B cell (primary cell): ENCODE measurements at regions not wholly inside any gene's neighbourhood (a gene's known extent, or its start where the extent isn't known, plus 50 kb on each side); places are given as distances from the start of the nearest gene placed in this dataset.

Experiments used
- ATAC-seq: fragments of 200-7000 bp; cut with Tn5 transposase; one replicate; pipeline ENCODE4 v1.10.0; 2021; ENCODE audit warnings: low read depth, mild to moderate bottlenecking, moderate number of reproducible peaks, moderate library complexity
- CTCF ChIA-PET: fragments of 350-600 bp; sonication (Branson Sonifier 250); formaldehyde crosslinking; loops from one replicate; lab custom pipeline; 2021; ENCODE audit warnings: antibody characterized with exemption, inconsistent platforms; lab: Charles Lee
- POLR2A ChIA-PET: fragments of 350-600 bp; sonication (Branson Sonifier 250); formaldehyde crosslinking; loops from one replicate; lab custom pipeline; 2021; ENCODE audit warnings: antibody characterized with exemption; lab: Charles Lee
- DNase-seq: peaks from one replicate; pipeline ENCODE4 v3.0.0; 2013
- H2AFZ ChIP-seq: 2 replicates; pipeline ENCODE4 v1.6.1; 2012; ENCODE audit warnings: mild to moderate bottlenecking, low read depth, low read length; ENCODE audit not compliant: insufficient read depth, poor library complexity, severe bottlenecking
- H3K27ac ChIP-seq, 2 donors: 1 replicate in 1 of 2; 2 replicates in 1 of 2; pipeline ENCODE4 v1.5.1; 2012 to 2013; ENCODE audit warnings: low read length in 2 of 2, mild to moderate bottlenecking in 2 of 2, moderate library complexity in 1 of 2
- H3K27me3 ChIP-seq, 4 experiments: fragments of 200-600 bp in 1 of 4; sonication (generic) in 1 of 4; replicated peaks in 1 of 4; 1 replicate in 2 of 4; 2 replicates in 2 of 4; pipeline versions ENCODE4 v1.6.1 to v1.7.0; 2013 to 2016; ENCODE audit warnings: low read length in 3 of 4, mild to moderate bottlenecking in 2 of 4, mixed read lengths in 1 of 4, moderate library complexity in 1 of 4; ENCODE audit not compliant: insufficient read depth in 4 of 4, control insufficient read depth in 3 of 4; ENCODE audit errors: control extremely low read depth in 1 of 4
- H3K36me3 ChIP-seq, 2 experiments: replicated peaks in 1 of 2; 1 replicate in 1 of 2; 2 replicates in 1 of 2; pipeline versions ENCODE4 v1.6.1 to v1.7.1; 2013; ENCODE audit warnings: low read length in 1 of 2; ENCODE audit not compliant: insufficient read depth in 2 of 2, control insufficient read depth in 1 of 2; ENCODE audit errors: control extremely low read depth in 1 of 2, extremely low read depth in 1 of 2
- H3K4me1 ChIP-seq, 2 donors: fragments of 200-600 bp in 1 of 2; sonication (generic) in 1 of 2; 1 replicate in 1 of 2; 2 replicates in 1 of 2; pipeline versions ENCODE4 v1.5.1 to v1.6.1; 2013 to 2017; ENCODE audit warnings: low read length in 2 of 2; ENCODE audit not compliant: control insufficient read depth in 2 of 2, insufficient read depth in 2 of 2
- H3K4me2 ChIP-seq: replicated peaks from 2 replicates; pipeline ENCODE3; 2012; ENCODE audit warnings: mild to moderate bottlenecking, low read depth, low read length; ENCODE audit not compliant: poor library complexity, severe bottlenecking
- H3K4me3 ChIP-seq, 5 experiments: fragments of 200-600 bp in 1 of 5; sonication (generic) in 1 of 5; 1 replicate in 3 of 5; 2 replicates in 2 of 5; pipeline versions ENCODE4 v1.5.1 to v1.7.0; 2011 to 2016; ENCODE audit warnings: low read length in 4 of 5, mild to moderate bottlenecking in 4 of 5, low read depth in 2 of 5, control low read depth in 1 of 5, moderate library complexity in 1 of 5; ENCODE audit not compliant: insufficient read depth in 1 of 5; ENCODE audit errors: control extremely low read depth in 1 of 5, extremely low read depth in 1 of 5
- H3K79me2 ChIP-seq: fragments of 200-600 bp; sonication (generic); one replicate; pipeline ENCODE4 v1.6.0; 2016; ENCODE audit warnings: low read length; ENCODE audit not compliant: control insufficient read depth, insufficient read depth
- H3K9ac ChIP-seq: fragments of 200-600 bp; sonication (generic); 2 replicates; pipeline ENCODE4 v1.6.1; 2017; ENCODE audit warnings: mild to moderate bottlenecking, low read length, moderate library complexity
- H3K9me3 ChIP-seq, 3 donors: one replicate each; pipeline versions ENCODE4 v1.6.1 to v1.7.1; 2013; ENCODE audit warnings: low read length in 2 of 3; ENCODE audit not compliant: control insufficient read depth in 2 of 3, insufficient read depth in 1 of 3; ENCODE audit errors: control extremely low read depth in 1 of 3
- H4K20me1 ChIP-seq: 2 replicates; pipeline ENCODE4 v1.6.0; 2012; ENCODE audit warnings: mild to moderate bottlenecking, low read length; ENCODE audit not compliant: insufficient read depth, control insufficient read depth, poor library complexity, severe bottlenecking
- H3K27ac Mint-ChIP-seq: one replicate; pipeline ENCODE4 v1.8.0; 2021; ENCODE audit warnings: mixed read lengths
- H3K27me3 Mint-ChIP-seq: one replicate; pipeline ENCODE4 v1.8.0; 2021; ENCODE audit warnings: mixed read lengths
- H3K4me1 Mint-ChIP-seq: one replicate; pipeline ENCODE4 v1.8.0; 2021; ENCODE audit warnings: mixed read lengths
- H3K4me3 Mint-ChIP-seq: one replicate; pipeline ENCODE4 v1.8.0; 2021; ENCODE audit warnings: mixed read lengths
- H3K9me3 Mint-ChIP-seq: one replicate; pipeline ENCODE4 v1.8.0; 2022; ENCODE audit warnings: mixed read lengths; ENCODE audit not compliant: insufficient read depth
- CTCF ChIP-seq: fragments of 200-600 bp; IDR thresholded peaks from one replicate; pipeline ENCODE4 v1.8.0; 2022; ENCODE audit warnings: antibody characterized with exemption, mild to moderate bottlenecking
- EZH2 ChIP-seq: IDR thresholded peaks from 2 replicates; pipeline ENCODE4 v1.6.1; 2012; ENCODE audit warnings: borderline replicate concordance, low read depth, mild to moderate bottlenecking, moderate library complexity, low read length; ENCODE audit not compliant: insufficient read depth, poor library complexity, severe bottlenecking
- WGBS: methylation state at CpG from one replicate; pipeline ENCODE4 v1.1.5; 2013; ENCODE audit warnings: missing lambda C conversion rate; ENCODE audit not compliant: insufficient coverage; 5-methylcytosine and 5-hydroxymethylcytosine counted together
- intact Hi-C: fragments of 100-400 bp; cut with micrococcal nuclease; formaldehyde crosslinking; loops from one replicate; pipeline ENCODE4 v1.10.0; 2022

DNA sequence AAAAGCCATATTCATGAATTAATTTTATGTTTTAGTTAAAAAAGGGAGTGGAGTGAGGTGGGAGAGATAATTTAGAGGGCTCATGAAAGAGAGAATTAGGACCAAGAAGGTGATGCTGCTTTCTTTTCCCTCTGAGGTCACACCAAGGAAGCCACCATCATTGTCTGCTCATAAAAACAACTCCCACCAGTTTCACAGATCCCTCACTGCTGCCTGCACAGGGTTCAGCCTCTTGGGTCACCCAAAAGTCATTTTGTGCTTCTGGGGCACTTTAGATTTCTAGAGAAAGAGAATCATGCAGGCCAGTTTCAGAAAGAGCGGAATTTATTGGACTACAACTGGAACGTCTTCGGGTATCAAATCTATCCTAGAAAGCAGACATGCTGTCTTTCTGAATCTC lies 241.4 kb upstream of the EOMES start:
- no peak overlapping the region for H3K4me3 ChIP-seq
- no peak overlapping the region for H3K27ac Mint-ChIP-seq
- ATAC-seq (no peak), DNase-seq (no peak)
- H3K4me2 ChIP-seq = no peak overlapping the region
- H3K36me3 ChIP-seq = no peaks in the 10 kb centered on the region
- ChIA-PET POLR2A (no interaction called here), CTCF (no interaction called here)
- H3K9me3 ChIP-seq = no peaks in the 10 kb centered on the region
- H3K79me2 ChIP-seq = no peaks in the 10 kb centered on the region
- no peaks in the 10 kb centered on the region for H3K4me1 Mint-ChIP-seq
- no peak overlapping the region for H2AFZ ChIP-seq
- no peaks in the 10 kb centered on the region for H3K27me3 ChIP-seq
- no peaks in the 10 kb centered on the region for H4K20me1 ChIP-seq
- no peak overlapping the region for H3K27ac ChIP-seq
- no CpG with 5 or more reads among the region's 3 CpGs for WGBS
- no peak overlapping the region for H3K9ac ChIP-seq
- H3K9me3 Mint-ChIP-seq = no peaks in the 10 kb centered on the region
- H3K4me3 Mint-ChIP-seq = no peak overlapping the region
- TF ChIP-seq CTCF (no peak), EZH2 (no peak)
- peaks cover 3% of the 10 kb centered on the region for H3K27me3 Mint-ChIP-seq
- intact Hi-C loops = no loop called here
- no peaks in the 10 kb centered on the region for H3K4me1 ChIP-seq

DNA sequence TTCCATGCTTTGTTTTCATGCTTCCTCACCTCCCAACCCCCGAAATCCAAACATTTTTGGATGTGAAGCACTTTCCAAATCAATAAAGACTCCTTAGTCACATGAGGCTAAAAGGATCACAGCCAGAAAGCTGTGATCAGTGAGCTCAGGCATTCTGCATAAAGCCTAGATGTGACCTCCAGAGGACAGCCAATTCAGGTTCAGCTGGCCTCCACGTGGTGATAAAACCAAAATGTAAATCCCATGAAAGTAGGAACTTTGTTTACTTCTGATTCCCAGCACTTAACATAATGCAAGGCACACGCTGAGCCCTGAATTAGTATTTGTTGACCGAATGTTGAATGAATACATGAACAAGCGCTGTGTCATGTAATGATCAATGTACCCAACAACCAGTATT lies 249.5 kb upstream of the EOMES start:
- no peaks in the 10 kb centered on the region for H3K27me3 ChIP-seq
- H3K36me3 ChIP-seq = no peaks in the 10 kb centered on the region
- WGBS = no CpG with 5 or more reads among the region's 5 CpGs
- no peak overlapping the region for H3K9ac ChIP-seq
- H3K79me2 ChIP-seq = no peaks in the 10 kb centered on the region
- intact Hi-C loops = no loop called here
- ATAC-seq (no peak), DNase-seq (no peak)
- H4K20me1 ChIP-seq = no peaks in the 10 kb centered on the region
- no peak overlapping the region for H3K4me3 ChIP-seq
- Mint-ChIP-seq H3K9me3 (no peaks in the 10 kb centered on the region), H3K27me3 (peaks cover under 1% of the 10 kb centered on the region), H3K4me3 (no peak overlapping the region), H3K4me1 (no peaks in the 10 kb centered on the region), H3K27ac (no peak overlapping the region)
- TF ChIP-seq CTCF (no peak), EZH2 (no peak)
- CTCF ChIA-PET = no interaction called here
- POLR2A ChIA-PET = no interaction called here
- no peak overlapping the region for H2AFZ ChIP-seq
- H3K9me3 ChIP-seq = peaks cover 0 to 3% (median under 1%) of the 10 kb centered on the region in 3 donors
- H3K4me2 ChIP-seq = no peak overlapping the region
- no peak overlapping the region for H3K27ac ChIP-seq
- H3K4me1 ChIP-seq = no peaks in the 10 kb centered on the region
